ENCODE measurements at regions not wholly inside any gene's neighbourhood (a gene's known extent, or its start where the extent isn't known, plus 50 kb on each side); places are given as distances from the start of the nearest gene placed in this dataset.

DNA sequence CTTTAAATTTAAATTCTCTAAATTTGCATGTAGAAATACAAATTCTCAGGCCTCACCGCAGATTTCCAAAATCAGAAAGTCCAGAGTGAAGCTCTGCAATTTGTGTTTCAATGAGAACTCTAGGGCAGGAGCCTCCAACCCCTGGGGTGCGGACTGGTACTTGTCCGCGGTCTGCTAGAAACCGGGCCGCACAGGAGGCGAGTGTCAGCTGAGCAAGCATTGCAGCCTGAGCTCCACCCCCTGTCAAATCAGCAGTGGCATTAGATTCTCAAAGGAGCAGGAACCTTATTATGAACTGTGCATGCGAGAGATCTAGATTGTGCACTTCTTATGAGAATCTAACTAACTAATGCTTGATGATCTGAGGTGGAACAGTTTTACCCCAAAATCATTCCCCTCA lies 203.0 kb upstream of the PCSK2 start:
- DNase-seq = no peak

DNA sequence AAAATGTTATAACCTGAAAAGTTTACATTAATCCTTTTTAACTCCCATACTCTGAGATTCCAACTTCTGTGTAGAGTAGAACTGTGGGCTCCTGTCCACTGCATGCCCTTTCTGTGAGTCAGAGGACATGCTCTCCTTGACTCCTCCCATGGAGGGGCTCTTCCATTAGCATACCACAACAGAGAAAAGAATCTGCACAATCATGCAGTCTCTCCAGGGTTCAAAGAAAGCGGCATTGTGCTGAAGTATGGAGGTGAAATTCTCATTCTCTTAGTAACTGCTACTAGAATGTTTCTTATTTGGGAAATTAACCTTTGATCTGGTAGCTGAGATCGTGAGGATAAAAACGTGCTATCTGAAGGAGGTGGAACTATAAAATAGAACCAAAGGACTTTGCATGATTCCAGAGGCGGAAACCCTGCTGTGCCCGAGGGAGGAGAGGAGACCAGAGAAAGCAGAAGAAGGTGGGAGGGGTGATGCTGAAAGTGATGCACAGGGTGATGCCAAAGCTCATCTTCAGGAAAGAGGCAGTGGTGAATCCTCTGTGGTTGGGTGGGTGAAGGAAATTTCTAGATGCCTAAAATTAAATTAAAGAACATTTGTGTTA lies 202.2 kb upstream of the PCSK2 start:
- no peak for DNase-seq

DNA sequence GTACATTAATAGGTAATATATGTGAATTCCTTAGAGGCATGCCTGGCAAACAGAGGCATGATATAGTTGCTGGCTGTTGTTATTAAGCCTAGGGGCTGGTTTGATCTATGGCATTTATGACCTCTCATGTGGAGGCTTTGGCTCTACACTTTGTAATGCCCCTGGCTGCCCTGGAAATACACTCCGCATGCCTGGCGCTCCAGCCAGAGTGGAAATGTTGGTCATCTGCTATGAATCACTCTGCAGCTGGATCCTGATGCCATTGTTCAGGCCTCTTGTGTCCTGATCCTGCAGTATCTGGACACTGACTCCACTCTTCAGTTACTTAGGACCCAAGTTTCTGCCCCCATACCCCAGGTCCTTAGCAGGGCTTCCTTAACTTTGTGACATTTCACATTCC lies 200.5 kb upstream of the PCSK2 start:
- no peak for DNase-seq

- DNase-seq = no peak
Measured at GRCh38 chr20:17029698-17030097, 197.1 kb upstream of the PCSK2 start.

DNA sequence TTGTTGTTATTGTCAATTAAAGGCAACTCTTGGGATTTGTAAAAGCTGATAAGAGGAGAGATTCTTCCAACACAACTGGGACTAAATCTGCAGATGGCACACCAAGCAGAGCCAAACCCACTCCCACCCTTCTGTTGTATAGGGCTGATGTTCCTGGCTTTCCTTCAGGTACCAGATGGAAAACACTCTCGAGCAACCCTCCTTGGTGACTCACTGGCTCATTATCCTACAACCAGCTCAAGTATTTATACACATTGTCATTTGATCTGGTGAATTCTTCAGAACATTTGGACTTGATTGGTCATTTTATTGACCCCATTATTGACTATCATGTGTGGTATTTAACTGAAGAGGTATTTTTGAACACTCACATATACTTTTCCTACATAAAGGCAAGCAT lies 190.3 kb upstream of the PCSK2 start:
- DNase-seq = no peak

- no peak for DNase-seq
Measured at GRCh38 chr20:17042122-17042521, 184.7 kb upstream of the PCSK2 start.

- DNase-seq = no peak
Measured at GRCh38 chr20:17043323-17043722, 183.5 kb upstream of the PCSK2 start.

DNA sequence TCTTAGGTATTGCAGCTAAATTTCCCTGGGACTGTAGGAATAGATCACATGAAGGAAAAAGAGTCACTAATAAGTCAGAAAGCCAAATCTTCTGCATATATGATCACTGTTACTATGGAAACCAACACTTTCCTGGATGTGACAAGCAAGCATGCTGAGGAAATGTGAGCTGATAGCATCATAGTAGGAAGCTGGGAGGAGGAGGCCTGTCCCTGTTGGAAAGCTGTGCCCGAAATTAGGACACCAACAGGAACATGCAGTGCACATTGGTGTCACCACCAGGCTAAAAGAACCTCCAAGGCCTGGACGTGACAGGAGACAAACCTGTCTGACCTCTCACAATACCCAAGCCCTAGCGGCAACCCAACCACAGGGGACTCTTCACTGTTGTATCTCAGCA lies 181.9 kb upstream of the PCSK2 start:
- DNase-seq = no peak

DNA sequence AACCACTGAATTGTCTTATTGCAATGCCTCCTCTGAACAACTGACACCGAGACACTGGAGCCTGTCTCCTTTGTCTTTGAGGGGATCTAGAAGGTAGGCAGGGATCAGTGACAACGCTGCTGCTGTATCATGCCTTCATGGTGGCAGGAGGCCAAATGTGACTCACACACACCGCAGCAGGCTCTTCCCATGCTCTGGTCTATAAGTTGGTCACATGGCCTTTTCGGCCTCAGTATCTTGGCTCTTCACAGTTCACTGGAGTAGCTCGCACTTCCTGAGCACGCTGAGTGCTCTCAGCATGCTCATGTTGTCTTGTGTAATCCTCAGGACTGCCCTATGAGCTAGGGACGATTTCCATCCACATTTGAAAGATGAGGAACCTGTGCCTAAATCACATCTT lies 167.4 kb upstream of the PCSK2 start:
- DNase-seq = no peak

GRCh38 chr20:17061715-17062114 lies 165.1 kb upstream of the PCSK2 start:
- DNase-seq = no peak

DNA sequence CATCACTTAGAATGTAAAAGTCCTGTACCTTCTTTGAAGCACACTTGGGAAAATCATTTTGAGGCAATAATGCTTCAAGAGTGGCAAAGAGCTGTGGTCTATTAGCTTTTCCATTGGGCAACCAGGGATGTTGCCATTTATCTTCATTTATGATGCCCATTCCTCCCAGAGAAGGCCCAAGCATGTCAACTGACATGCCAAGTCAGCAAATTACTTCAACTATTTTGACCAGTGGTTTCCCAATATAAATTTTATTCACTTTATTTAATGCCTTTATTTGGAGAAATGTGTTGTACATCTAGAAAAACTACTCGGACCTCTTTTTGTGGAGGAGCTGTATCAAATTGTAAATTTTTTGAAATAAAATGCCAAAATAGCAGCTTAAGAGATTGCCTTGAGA lies 164.1 kb upstream of the PCSK2 start:
- DNase-seq = no peak

DNA sequence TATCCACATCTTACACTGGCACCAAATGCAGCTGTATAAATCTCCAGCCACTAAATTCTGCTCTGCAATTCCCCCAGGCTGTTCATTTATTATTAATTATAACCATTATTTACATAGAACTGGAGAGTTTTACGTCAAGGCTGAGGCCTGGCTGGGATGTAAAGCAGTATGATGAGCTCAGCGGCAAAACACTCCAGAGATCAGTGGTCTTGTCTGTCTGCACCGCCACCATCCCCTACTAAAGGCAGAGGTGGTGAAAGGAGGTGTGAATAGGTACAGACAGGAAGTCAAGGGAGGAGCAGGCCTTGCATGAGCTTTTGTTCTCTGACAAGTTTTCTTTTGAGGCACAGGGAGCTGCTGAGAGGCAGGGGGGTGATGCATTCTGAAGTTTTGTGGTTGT lies 159.9 kb upstream of the PCSK2 start:
- no peak for DNase-seq

GRCh38 chr20:17068084-17068711 lies 158.6 kb upstream of the PCSK2 start:
- DNase-seq = no peak

DNA sequence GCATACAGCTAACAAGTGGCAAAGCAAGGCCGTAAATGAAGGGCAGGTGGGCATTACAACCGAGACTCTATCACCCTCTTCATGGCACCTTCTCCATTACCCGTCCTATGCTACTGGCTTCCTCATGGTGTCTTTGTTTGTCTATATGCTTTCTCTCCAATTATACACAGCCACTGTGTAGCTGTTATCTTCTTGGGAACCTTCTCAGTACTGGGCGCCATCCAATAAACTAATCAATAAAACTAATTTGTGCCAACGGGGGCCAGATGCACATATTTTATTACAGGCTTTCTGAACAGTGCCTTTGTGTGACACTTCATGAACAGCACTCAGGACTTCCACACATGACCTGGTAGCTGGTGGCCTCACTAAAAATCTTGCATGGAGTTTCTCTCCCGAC lies 149.8 kb upstream of the PCSK2 start:
- DNase-seq = no peak

DNA sequence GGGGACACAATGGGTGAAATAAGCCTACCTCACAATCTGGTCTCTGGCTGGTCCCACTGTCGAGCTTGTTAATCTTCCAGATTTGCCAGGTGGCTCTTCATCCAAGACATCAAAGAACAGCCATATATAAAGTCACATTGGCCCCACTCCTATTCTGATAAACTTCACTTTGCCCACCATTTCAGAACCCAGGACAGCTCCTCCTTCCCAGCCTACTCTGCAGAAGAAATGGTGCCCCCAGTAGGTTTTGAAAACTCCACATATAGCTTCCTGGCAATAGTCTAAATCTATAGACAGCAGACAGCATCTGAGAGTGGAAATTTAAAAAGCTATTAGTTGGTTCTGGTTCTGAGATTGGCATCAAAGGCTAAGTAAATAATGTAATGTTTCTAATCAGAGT lies 143.1 kb upstream of the PCSK2 start:
- DNase-seq = no peak

GRCh38 chr20:17084909-17085308 lies 141.9 kb upstream of the PCSK2 start:
- no peak for DNase-seq

DNA sequence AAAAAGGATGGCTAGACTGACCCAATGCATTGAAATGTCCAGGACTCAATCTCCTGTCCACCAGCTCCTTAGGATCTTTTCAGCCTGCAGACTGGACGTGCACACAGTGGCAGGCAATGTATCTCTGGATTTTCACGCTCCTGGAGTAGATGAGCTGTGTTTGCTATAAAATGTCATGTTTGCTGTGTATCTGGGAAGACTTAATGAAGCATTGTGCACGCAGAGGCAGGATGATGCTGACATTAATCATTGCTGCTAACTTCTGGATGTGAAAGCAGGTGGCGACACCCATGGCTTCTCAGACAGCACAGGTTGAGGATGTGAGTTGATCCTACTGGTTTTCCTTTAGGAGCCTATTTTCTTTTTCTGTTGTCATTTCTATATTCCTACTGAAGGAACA lies 133.1 kb upstream of the PCSK2 start:
- DNase-seq = no peak

DNA sequence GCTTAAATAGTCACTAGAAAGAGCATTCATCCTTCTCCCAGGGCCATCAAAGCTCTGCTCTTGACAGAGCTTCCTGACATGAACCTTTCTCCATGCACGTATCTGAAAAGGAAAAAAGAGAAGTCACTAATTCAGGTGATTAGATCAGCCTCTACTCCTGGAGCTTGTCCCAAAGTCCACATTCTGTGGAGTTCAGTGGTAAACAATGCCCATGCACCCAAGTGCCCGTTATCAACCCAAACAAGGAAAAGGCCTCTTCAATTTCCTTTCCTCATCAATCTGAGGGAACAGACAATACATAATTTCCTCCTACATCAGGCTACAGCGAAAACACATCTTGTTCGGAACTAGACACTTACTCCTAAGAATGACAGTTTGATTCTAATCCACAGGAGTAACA lies 129.2 kb upstream of the PCSK2 start:
- DNase-seq = no peak

DNA sequence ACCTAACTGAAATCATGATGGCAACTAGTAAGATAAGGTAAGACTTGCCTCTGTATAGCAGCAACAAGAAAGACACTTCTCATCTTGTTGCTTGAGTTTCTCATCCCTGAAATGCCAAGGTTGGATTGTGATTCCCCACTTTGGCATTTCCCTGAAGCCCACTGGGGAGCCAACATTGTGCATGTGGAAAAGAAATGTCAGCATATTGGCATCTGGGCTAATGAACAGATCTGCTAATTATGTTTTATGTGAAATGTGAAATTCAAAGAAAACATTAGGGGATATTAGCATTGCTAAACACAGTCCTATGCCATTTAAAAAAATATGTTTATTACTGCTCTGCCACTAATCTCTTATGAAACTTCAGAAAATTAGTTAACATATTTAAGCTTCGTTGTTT lies 126.3 kb upstream of the PCSK2 start:
- no peak for DNase-seq

DNA sequence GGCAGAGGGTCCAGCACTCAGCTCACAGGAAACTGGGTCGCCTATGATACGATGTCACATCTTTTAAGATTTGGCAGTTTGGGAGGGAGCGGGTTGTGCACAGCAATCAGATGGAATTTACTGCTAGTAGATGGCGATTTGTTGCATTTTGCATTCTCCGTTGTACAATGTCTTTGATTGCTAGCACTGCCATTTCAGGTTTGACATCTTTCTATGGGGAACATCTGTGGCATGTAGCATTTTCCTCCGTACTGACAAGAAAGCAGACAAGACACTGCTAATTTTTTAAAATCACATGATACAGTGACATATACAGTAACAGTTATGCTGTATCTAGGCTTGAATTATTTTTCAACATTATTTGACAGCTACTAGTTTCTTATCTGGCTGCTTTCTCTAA lies 119.7 kb upstream of the PCSK2 start:
- DNase-seq = no peak

DNA sequence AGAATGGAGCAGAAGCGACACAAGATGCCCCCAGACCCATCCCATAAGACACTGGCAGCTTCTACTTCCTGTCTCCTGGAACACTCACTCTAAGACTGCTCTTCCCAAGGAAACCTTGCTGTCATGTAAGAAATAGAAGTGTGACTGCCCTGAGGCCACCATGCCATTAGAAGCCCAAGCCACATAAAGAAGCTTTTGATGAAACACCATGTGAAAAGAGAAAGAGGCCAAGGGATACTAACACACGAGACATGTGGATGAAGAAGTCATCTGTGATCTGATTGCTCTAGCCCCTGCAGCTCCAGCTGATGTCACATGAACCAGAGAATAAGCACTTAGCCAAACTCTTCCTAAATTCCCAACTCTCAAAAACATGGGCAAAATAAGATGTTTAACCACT lies 117.9 kb upstream of the PCSK2 start:
- no peak for DNase-seq

DNA sequence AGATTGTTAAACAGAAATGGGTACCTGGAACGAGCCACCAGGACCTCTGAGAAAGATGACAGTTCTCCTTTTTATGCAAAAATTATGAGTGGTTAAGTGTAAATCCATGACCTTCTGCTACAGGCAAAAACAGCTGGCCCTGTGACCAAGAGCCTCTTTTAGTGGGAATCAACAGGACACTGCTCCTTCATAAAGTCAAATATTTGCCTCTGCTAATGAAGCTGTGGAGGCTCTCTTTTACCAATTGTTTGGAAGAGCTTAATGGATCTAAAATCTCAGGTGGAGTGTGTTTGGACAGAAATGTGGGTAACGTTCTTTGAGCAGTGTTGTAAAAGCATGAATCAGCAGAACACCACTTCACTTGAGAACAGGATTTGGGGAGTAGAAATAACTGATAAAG lies 117.5 kb upstream of the PCSK2 start:
- no peak for DNase-seq

- DNase-seq = no peak
Measured at GRCh38 chr20:17128206-17128605, 98.6 kb upstream of the PCSK2 start.

GRCh38 chr20:17129089-17129488 lies 97.8 kb upstream of the PCSK2 start:
- no peak for DNase-seq

DNA sequence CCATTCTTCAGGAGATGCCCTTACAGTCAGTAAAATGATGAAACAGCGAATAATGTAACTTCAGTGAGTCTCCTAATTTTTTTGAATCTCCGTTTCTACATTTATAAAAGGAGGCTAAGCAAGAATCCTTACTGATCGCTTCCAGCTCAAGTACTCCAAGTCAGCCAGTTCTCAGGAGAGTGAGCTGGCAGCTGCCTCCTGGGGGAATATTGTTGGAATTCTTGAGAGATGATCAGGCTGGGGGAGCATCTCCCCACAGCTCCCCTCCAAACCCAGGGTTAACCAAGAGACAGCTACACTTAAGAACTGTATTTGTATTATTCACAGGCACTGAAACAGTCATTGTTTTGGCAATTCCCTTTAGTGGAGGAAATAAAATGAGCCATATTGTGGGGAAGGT lies 89.1 kb upstream of the PCSK2 start:
- no peak for DNase-seq

- DNase-seq = no peak
Measured at GRCh38 chr20:17138237-17138636, 88.6 kb upstream of the PCSK2 start.
